ENCODE measurements at regions not wholly inside any gene's neighbourhood (a gene's known extent, or its start where the extent isn't known, plus 50 kb on each side); places are given as distances from the start of the nearest gene placed in this dataset.

DNA sequence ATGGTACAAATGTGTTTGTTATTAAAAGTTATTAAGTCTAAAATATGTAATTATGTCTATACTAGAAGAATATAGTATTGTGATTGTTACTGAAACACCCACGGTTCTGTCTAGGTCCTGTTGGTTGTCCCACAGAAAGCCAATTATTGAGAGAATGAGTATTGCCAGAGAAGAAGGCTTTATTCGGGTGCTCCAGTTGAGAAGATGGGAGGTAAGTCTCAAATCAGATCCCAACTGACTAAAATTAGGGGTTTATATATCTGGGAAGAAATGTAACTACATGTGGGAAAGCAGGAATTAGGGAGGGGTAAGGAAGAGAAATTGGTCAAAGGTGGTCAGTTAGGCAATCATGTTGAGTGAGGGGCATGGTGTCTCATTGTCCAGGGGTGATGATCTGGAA is 798.4 kb downstream of the PCDH17 start:
- no peak overlapping the region for H3K4me3 ChIP-seq (replicated peaks in 1 of 2; ENCODE audit: low read depth in 2 of 2, low read length in 2 of 2)
- no peak for DNase-seq (ENCODE audit: low read depth in 2 of 2)
- TF ChIP-seq, protein P1, sequence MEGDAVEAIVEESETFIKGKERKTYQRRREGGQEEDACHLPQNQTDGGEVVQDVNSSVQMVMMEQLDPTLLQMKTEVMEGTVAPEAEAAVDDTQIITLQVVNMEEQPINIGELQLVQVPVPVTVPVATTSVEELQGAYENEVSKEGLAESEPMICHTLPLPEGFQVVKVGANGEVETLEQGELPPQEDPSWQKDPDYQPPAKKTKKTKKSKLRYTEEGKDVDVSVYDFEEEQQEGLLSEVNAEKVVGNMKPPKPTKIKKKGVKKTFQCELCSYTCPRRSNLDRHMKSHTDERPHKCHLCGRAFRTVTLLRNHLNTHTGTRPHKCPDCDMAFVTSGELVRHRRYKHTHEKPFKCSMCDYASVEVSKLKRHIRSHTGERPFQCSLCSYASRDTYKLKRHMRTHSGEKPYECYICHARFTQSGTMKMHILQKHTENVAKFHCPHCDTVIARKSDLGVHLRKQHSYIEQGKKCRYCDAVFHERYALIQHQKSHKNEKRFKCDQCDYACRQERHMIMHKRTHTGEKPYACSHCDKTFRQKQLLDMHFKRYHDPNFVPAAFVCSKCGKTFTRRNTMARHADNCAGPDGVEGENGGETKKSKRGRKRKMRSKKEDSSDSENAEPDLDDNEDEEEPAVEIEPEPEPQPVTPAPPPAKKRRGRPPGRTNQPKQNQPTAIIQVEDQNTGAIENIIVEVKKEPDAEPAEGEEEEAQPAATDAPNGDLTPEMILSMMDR (IDR thresholded peaks at IDR 0.05; ENCODE audit: low read depth, low read length): no peak

DNA sequence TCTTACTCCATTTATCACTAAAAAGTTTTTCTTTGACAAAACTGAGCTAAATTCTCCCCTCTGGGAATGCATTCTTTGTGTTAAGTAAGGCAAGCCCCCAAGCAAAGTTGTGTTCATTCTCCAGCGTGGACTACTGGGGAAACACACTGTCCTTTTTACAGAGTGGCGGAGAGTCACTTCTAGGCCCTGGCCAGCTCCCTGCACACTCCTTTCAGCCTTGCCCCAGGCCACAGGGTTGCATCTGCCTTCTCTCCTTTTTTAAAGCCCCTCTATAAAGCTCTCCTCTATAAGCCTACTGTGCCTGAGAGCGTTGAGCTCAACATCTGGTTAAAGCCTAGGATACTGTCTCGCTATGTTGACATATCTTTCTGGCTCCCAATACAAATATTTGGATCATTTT is 803.4 kb downstream of the PCDH17 start:
- TF ChIP-seq, protein P1 (IDR thresholded peaks at IDR 0.05; ENCODE audit: low read depth, low read length): no peak
- no peak for DNase-seq (ENCODE audit: low read depth in 2 of 2)
- no peak overlapping the region for H3K4me3 ChIP-seq (replicated peaks in 1 of 2; ENCODE audit: low read depth in 2 of 2, low read length in 2 of 2)

DNA sequence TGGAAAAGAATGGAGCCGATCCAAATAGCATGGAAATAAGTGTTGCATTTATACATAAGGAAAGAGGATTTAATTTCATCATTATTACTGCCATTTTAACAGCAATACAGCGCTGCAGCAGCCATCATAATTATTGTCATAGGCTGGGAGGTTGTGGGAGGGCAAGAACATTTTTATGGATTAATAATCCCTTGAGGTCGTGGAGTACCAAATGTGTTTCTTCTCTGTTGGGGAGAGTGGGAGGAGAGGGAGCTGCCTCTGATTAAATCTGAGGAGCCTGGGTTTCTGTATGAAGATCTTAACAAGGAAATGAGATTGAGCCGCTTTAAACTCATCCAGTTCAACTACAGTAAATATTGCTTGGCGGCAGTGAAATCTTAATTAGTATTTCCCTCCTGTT is 805.9 kb downstream of the PCDH17 start:
- DNase-seq (ENCODE audit: low read depth in 2 of 2): no peak
- no peak overlapping the region for H3K4me3 ChIP-seq (replicated peaks in 1 of 2; ENCODE audit: low read depth in 2 of 2, low read length in 2 of 2)
- TF ChIP-seq, protein P1 (IDR thresholded peaks at IDR 0.05; ENCODE audit: low read depth, low read length): no peak

DNA sequence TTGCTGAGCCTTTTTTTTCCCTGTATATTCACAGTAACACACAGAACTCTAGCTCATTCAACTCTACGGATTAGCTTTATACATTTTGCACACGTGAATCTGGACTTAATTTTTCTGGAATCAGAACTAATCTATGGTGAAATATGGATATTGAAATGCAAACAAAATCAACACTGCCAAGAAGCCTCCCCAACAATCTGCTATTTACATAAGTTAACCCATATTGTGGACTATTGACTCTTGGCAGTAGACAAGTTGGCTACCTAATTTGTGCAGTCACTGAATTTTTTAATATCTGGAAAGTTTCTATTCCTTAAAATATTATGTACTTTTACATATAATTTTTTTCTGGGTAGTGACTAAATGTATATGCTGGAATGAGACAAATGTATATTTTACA is 815.4 kb downstream of the PCDH17 start:
- TF ChIP-seq, protein P1 (IDR thresholded peaks at IDR 0.05; ENCODE audit: low read depth, low read length): no peak
- no peak overlapping the region for H3K4me3 ChIP-seq (replicated peaks in 1 of 2; ENCODE audit: low read depth in 2 of 2, low read length in 2 of 2)
- no peak for DNase-seq (ENCODE audit: low read depth in 2 of 2)

DNA sequence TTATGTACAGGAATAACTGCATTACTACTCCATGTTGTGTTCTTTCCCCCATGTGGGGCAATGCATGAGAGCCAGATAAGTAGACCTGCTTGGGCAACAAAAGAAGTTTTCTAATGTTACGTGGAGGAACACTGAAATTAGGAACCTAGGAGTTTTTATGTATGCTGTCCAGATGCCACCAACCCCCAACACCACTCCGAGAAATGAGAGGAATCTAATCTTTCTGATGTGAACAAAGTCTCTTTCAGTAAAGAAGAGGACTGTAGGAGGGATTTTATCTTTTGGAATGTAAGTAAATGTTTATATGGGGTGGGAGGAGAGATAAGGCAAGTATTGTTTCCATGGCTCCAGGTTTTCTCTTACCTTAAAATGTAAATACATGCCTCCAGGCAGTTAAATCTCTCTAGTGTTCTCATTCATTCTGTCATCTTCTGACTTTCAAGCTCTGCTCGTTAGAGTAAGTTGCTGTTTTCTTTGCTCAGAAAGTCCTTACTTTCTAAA is 820.6 kb downstream of the PCDH17 start:
- DNase-seq (ENCODE audit: low read depth in 2 of 2): peak in 1 of 2 donors; percentile 8
- H3K4me3 ChIP-seq (replicated peaks in 1 of 2; ENCODE audit: low read depth in 2 of 2, low read length in 2 of 2): no peak overlapping the region
- TF ChIP-seq, protein P1 (IDR thresholded peaks at IDR 0.05; ENCODE audit: low read depth, low read length): no peak

DNA sequence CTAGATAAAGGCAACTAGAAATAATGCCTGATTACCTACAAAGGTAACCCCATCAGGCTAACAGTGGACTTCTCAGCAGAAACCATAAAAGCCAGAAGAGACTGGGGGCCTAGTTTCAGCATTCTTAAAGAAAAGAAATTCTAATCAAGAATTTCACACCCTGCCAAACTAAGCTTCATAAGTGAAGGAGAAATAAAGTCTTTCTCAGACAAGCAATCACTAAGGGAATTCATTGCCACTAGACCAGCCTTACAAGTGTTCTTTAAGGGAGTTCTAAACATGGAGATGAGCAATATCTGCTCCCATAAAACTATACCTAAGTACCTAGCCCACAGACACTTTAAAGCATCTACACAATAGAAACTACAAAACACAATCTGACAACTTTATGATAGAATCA is 823.5 kb downstream of the PCDH17 start:
- no peak overlapping the region for H3K4me3 ChIP-seq (replicated peaks in 1 of 2; ENCODE audit: low read depth in 2 of 2, low read length in 2 of 2)
- DNase-seq (ENCODE audit: low read depth in 2 of 2): no peak
- TF ChIP-seq, protein P1 (IDR thresholded peaks at IDR 0.05; ENCODE audit: low read depth, low read length): no peak

DNA sequence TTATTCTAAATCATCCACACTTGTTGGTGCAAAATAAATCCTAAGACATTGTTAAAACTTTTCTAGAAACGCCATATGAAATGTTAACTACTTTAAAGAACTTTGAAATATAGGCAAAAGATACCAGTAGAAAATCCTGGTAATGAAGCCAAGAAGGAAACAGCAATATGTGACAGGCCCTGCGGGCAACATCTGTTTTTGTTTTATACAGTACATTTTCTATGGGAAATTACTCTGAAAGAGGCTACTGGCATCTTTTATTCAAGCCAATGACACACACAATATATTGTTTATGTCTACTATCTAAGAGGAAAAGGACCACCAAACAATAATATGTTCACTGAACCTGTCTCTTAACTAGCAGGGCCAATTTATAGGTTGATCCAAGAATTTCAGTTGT is 829.7 kb downstream of the PCDH17 start:
- TF ChIP-seq, protein P1 (IDR thresholded peaks at IDR 0.05; ENCODE audit: low read depth, low read length): no peak
- no peak overlapping the region for H3K4me3 ChIP-seq (replicated peaks in 1 of 2; ENCODE audit: low read depth in 2 of 2, low read length in 2 of 2)
- DNase-seq (ENCODE audit: low read depth in 2 of 2): no peak
